HepG2 (cell line): ENCODE measurements at regions not wholly inside any gene's neighbourhood (a gene's known extent, or its start where the extent isn't known, plus 50 kb on each side); places are given as distances from the start of the nearest gene placed in this dataset.

Experiments used
- ATAC-seq: fragments of 200-7000 bp; cut with Tn5 transposase; 3 replicates; pipeline ENCODE4 v1.9.1; 2020; ENCODE audit warnings: mild to moderate bottlenecking, moderate library complexity
- BruUV-seq: library from RNA; stranded (reverse); fragments of 400-500 nt; replicated peaks from 2 replicates; lab custom pipeline; 2021; lab: Mats Ljungman, UMichigan
- CTCF ChIA-PET: fragments of 300-600 bp; formaldehyde crosslinking; extraction: SDS; loops from one replicate; lab custom pipeline; 2021; ENCODE audit warnings: low total read pairs, inconsistent platforms, low intra/inter-chr PET ratio; lab: Yijun Ruan, JAX
- POLR2A ChIA-PET: fragments of 350-600 bp; sonication (Branson Sonifier 250); formaldehyde crosslinking; loops from one replicate; lab custom pipeline; 2020; ENCODE audit warnings: antibody characterized with exemption, inconsistent platforms; lab: Yijun Ruan, JAX
- DNase-seq: peaks from one replicate; pipeline ENCODE4 v3.0.0-alpha.2; 2015; ENCODE audit warnings: low spot score
- FAIRE-seq: peaks from 3 replicates; lab custom pipeline; 2011; peaks lifted over from hg19 to GRCh38; lab: Jason Lieb, UNC
- H2AFZ ChIP-seq: one replicate; pipeline ENCODE4 v1.6.1; 2011; ENCODE audit warnings: low read length, inconsistent platforms
- H3K27ac ChIP-seq: fragments of 300-600 bp; 3 replicates; pipeline ENCODE4 v1.8.0; 2011; ENCODE audit warnings: mixed run types, mild to moderate bottlenecking, mixed read lengths, low read length, inconsistent platforms; ENCODE audit not compliant: insufficient read depth; ENCODE audit errors: extremely low read length
- H3K27me3 ChIP-seq, 2 experiments: fragments of 200-600 bp in 1 of 2; 2 replicates in 1 of 2; 3 replicates in 1 of 2; pipeline versions ENCODE4 v1.6.0 to v1.8.0; 2011; ENCODE audit warnings: low read length in 2 of 2, mild to moderate bottlenecking in 2 of 2, moderate library complexity in 2 of 2, inconsistent platforms in 1 of 2; ENCODE audit not compliant: insufficient read depth in 2 of 2, control insufficient read depth in 1 of 2
- H3K36me3 ChIP-seq, 2 experiments: fragments of 200-600 bp in 1 of 2; replicated peaks in 1 of 2; 2 replicates in 1 of 2; 3 replicates in 1 of 2; pipeline versions ENCODE4 v1.5.1 to v1.8.0; 2011; ENCODE audit warnings: low read length in 2 of 2, inconsistent platforms in 1 of 2; ENCODE audit not compliant: insufficient read depth in 2 of 2, control insufficient read depth in 1 of 2
- H3K4me1 ChIP-seq: 2 replicates; pipeline ENCODE4 v1.5.1; 2012; ENCODE audit warnings: low read length, inconsistent platforms; ENCODE audit not compliant: insufficient read depth
- H3K4me2 ChIP-seq: 2 replicates; pipeline ENCODE4 v1.6.0; 2011; ENCODE audit warnings: low read depth, low read length, inconsistent platforms
- H3K4me3 ChIP-seq, 3 experiments: fragments of 200-600 bp in 1 of 3; sonication (generic), shearing (Covaris generic) in 1 of 3; replicated peaks in 1 of 3; 2 replicates each; pipeline ENCODE4 v1.5.1; 2011 to 2016; ENCODE audit warnings: low read length in 3 of 3, inconsistent platforms in 2 of 3, low read depth in 2 of 3, mild to moderate bottlenecking in 2 of 3, control low read depth in 1 of 3, mixed read lengths in 1 of 3; ENCODE audit not compliant: insufficient read depth in 1 of 3
- H3K79me2 ChIP-seq: one replicate; pipeline ENCODE4 v1.6.1; 2011; ENCODE audit warnings: low read length, inconsistent platforms; ENCODE audit not compliant: insufficient read depth
- H3K9ac ChIP-seq: 2 replicates; pipeline ENCODE4 v1.6.0; 2011; ENCODE audit warnings: mild to moderate bottlenecking, low read depth, low read length, inconsistent platforms; ENCODE audit not compliant: insufficient read depth
- H3K9me3 ChIP-seq: 2 replicates; pipeline ENCODE4 v1.5.1; 2012; ENCODE audit warnings: mild to moderate bottlenecking, low read length
- H4K20me1 ChIP-seq: 2 replicates; pipeline ENCODE4 v1.6.0; 2011; ENCODE audit warnings: inconsistent platforms, mild to moderate bottlenecking, low read length, moderate library complexity; ENCODE audit not compliant: insufficient read depth
- ARHGAP35 ChIP-seq: sonication (generic); formaldehyde crosslinking; IDR thresholded peaks from 2 replicates; pipeline ENCODE4 v1.9.0; 2022; ENCODE audit warnings: mild to moderate bottlenecking, inconsistent platforms, moderate library complexity, missing genetic modification reagents, borderline replicate concordance
- HMGXB4 ChIP-seq, 2 experiments: sonication (generic) in 1 of 2; formaldehyde crosslinking in 1 of 2; IDR thresholded peaks; 2 replicates each; pipeline versions ENCODE4 v1.4.0 to v1.6.1; 2018 to 2020; ENCODE audit warnings: missing genetic modification reagents in 2 of 2, borderline replicate concordance in 1 of 2, low read depth in 1 of 2, mild to moderate bottlenecking in 1 of 2, missing biosample characterization in 1 of 2
- ISX ChIP-seq: sonication (generic); formaldehyde crosslinking; conservative IDR thresholded peaks from 2 replicates; pipeline ENCODE4 v1.5.0; 2020; ENCODE audit warnings: missing genetic modification reagents
- NR0B2 ChIP-seq: sonication (generic); formaldehyde crosslinking; IDR thresholded peaks from 2 replicates; pipeline ENCODE4 v1.4.0; 2020; ENCODE audit warnings: mild to moderate bottlenecking, missing genetic modification reagents
- SP1 ChIP-seq, 2 experiments: fragments of 450-650 bp in 1 of 2; sonication (generic) in 1 of 2; formaldehyde crosslinking in 1 of 2; IDR thresholded peaks; 2 replicates each; pipeline versions ENCODE4 v1.4.0 to v1.6.1; 2016 to 2020; ENCODE audit warnings: missing genetic modification reagents in 1 of 2
- TMF1 ChIP-seq: sonication (generic); formaldehyde crosslinking; IDR thresholded peaks from 2 replicates; pipeline ENCODE4 v1.8.1; 2022; ENCODE audit warnings: low read depth, missing genetic modification reagents
- ZNF331 ChIP-seq: sonication (generic); formaldehyde crosslinking; IDR thresholded peaks from 2 replicates; pipeline ENCODE4 v1.4.0; 2020; ENCODE audit warnings: missing genetic modification reagents
- WGBS: methylation state at CpG from one replicate; pipeline ENCODE4 v1.1.6; 2017; ENCODE audit warnings: low lambda C conversion rate; 5-methylcytosine and 5-hydroxymethylcytosine counted together
- in situ Hi-C: cut with HindIII; loops from 2 replicates; pipeline ENCODE4 v1.10.0; 2017; ENCODE audit warnings: low pct_unique_long_range_greater_than_20kb; ENCODE audit not compliant: extremely low pct_ligation_motif_present
- intact Hi-C: fragments of 100-400 bp; cut with micrococcal nuclease; formaldehyde crosslinking; loops from one replicate; pipeline ENCODE4 v1.10.0; 2022; ENCODE audit not compliant: unreplicated experiment

- POLR2A ChIA-PET = no interaction called here
Observed at GRCh38 chr11:107276077-107276476, 181.5 kb downstream of the CWF19L2 start.

More at GRCh38 chr11:107276077-107276476, 181.5 kb downstream of the CWF19L2 start:
- H3K4me1 ChIP-seq = no peaks in the 10 kb centered on the region
- no peaks in the 10 kb centered on the region for H3K9me3 ChIP-seq
- H3K9ac ChIP-seq = no peak overlapping the region
- in situ Hi-C loops = no loop called here
- no peak for FAIRE-seq
- WGBS = 83% methylated on average over 2 of the region's 2 CpGs
- no peaks in the 10 kb centered on the region for H3K36me3 ChIP-seq
- no peak overlapping the region for H3K4me2 ChIP-seq
- no peak for ATAC-seq
- H3K79me2 ChIP-seq = no peaks in the 10 kb centered on the region
- H2AFZ ChIP-seq = no peak overlapping the region
- BruUV-seq = no TSS peak
- H4K20me1 ChIP-seq = no peaks in the 10 kb centered on the region
- H3K27me3 ChIP-seq = no peaks in the 10 kb centered on the region
- TF ChIP-seq NR0B2 (CRISPR knock-in tag) = no peak
- TF ChIP-seq HMGXB4 (CRISPR knock-in tag; IDR thresholded peaks at IDR 0.05; ENCODE audit: borderline replicate concordance in 1 of 2, low read depth in 1 of 2) = no peak
- TF ChIP-seq ARHGAP35 (CRISPR knock-in tag) = no peak
- no peak for TF ChIP-seq ISX
- TF ChIP-seq TMF1 (CRISPR knock-in tag) = no peak
- TF ChIP-seq SP1 (IDR thresholded peaks at IDR 0.05) = no peak
- no peak for TF ChIP-seq SP1 (CRISPR knock-in tag; IDR thresholded peaks at IDR 0.05)
- no peak for TF ChIP-seq ZNF331 (CRISPR knock-in tag)
- no peak for DNase-seq
- intact Hi-C loops = no loop called here
- no peak overlapping the region for H3K27ac ChIP-seq
- no peak overlapping the region for H3K4me3 ChIP-seq
- CTCF ChIA-PET = no interaction called here
